ENCODE measurements at regions not wholly inside any gene's neighbourhood (a gene's known extent, or its start where the extent isn't known, plus 50 kb on each side); places are given as distances from the start of the nearest gene placed in this dataset.

DNA sequence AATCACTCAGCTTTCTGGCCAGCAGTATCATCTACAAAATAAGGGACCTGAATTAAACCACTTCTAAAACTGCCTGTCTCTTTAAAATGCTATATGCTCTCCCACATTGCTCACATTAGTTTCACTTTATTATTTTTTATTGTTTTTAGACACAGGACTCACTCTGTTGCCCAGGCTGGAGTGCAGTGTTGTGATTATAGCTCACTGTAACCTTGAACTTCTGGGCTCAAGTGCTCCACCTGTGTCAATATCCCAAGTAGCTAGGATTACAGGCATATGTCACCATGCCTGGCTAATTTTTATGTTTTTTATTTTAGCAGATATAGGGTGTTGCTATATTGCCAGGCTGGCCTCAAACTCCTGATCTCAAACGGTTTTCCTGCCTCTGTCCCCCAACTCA lies 591.3 kb upstream of the ZNF804A start:
- TF ChIP-seq, protein P1, sequence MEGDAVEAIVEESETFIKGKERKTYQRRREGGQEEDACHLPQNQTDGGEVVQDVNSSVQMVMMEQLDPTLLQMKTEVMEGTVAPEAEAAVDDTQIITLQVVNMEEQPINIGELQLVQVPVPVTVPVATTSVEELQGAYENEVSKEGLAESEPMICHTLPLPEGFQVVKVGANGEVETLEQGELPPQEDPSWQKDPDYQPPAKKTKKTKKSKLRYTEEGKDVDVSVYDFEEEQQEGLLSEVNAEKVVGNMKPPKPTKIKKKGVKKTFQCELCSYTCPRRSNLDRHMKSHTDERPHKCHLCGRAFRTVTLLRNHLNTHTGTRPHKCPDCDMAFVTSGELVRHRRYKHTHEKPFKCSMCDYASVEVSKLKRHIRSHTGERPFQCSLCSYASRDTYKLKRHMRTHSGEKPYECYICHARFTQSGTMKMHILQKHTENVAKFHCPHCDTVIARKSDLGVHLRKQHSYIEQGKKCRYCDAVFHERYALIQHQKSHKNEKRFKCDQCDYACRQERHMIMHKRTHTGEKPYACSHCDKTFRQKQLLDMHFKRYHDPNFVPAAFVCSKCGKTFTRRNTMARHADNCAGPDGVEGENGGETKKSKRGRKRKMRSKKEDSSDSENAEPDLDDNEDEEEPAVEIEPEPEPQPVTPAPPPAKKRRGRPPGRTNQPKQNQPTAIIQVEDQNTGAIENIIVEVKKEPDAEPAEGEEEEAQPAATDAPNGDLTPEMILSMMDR (IDR thresholded peaks at IDR 0.05) = no peak
- TF ChIP-seq POLR2A (IDR thresholded peaks at IDR 0.05) = no peak
